Endodermal cell (in vitro differentiated cells): ENCODE measurements at regions not wholly inside any gene's neighbourhood (a gene's known extent, or its start where the extent isn't known, plus 50 kb on each side); places are given as distances from the start of the nearest gene placed in this dataset.

Experiments used
- DNase-seq: peaks from one replicate; pipeline ENCODE4 v3.0.0-alpha.2; 2017
- H3K27ac ChIP-seq: 2 replicates; pipeline ENCODE4 v1.5.1; 2013; ENCODE audit warnings: mild to moderate bottlenecking, low read depth, low read length, moderate library complexity
- H3K27me3 ChIP-seq: 2 replicates; pipeline ENCODE4 v1.6.1; 2013; ENCODE audit warnings: mild to moderate bottlenecking, low read length, moderate library complexity; ENCODE audit not compliant: insufficient read depth, control insufficient read depth, poor library complexity, severe bottlenecking
- H3K36me3 ChIP-seq: 2 replicates; pipeline ENCODE4 v1.7.0; 2013; ENCODE audit warnings: mild to moderate bottlenecking, low read length, moderate library complexity; ENCODE audit not compliant: control insufficient read depth, insufficient read depth
- H3K4me1 ChIP-seq: one replicate; pipeline ENCODE4 v1.7.0; 2013; ENCODE audit warnings: low read length; ENCODE audit not compliant: control insufficient read depth, insufficient read depth
- H3K4me3 ChIP-seq: 2 replicates; pipeline ENCODE4 v1.5.1; 2013; ENCODE audit warnings: mild to moderate bottlenecking, low read length, moderate library complexity
- H3K9ac ChIP-seq: 2 replicates; pipeline ENCODE4 v1.6.1; 2013; ENCODE audit warnings: mild to moderate bottlenecking, low read length, moderate library complexity; ENCODE audit not compliant: poor library complexity, severe bottlenecking; ENCODE audit errors: extremely low read depth
- H3K9me3 ChIP-seq: 2 replicates; pipeline ENCODE4 v1.6.1; 2013; ENCODE audit warnings: mild to moderate bottlenecking, low read length, moderate library complexity; ENCODE audit not compliant: control insufficient read depth
- H3K27ac Mint-ChIP-seq: 2 replicates; pipeline ENCODE4 v1.8.0; 2020; ENCODE audit warnings: mixed read lengths
- H3K27me3 Mint-ChIP-seq: 2 replicates; pipeline ENCODE4 v1.8.0; 2021; ENCODE audit warnings: mild to moderate bottlenecking, mixed read lengths; ENCODE audit not compliant: insufficient read depth
- H3K36me3 Mint-ChIP-seq: 2 replicates; pipeline ENCODE4 v1.8.0; 2020; ENCODE audit warnings: low read depth, mixed read lengths
- H3K4me1 Mint-ChIP-seq: 2 replicates; pipeline ENCODE4 v1.8.0; 2020; ENCODE audit warnings: mixed read lengths
- H3K4me3 Mint-ChIP-seq: 2 replicates; pipeline ENCODE4 v1.8.0; 2020; ENCODE audit warnings: mild to moderate bottlenecking, moderate library complexity, mixed read lengths
- H3K9me3 Mint-ChIP-seq: 2 replicates; pipeline ENCODE4 v1.8.0; 2020; ENCODE audit warnings: mild to moderate bottlenecking, mixed read lengths
- WGBS, 2 experiments: methylation state at CpG; one replicate each; pipeline versions ENCODE4 v1.1.5 to v1.1.7; 2013; ENCODE audit warnings: missing lambda C conversion rate in 2 of 2, mixed read lengths in 1 of 2; ENCODE audit not compliant: insufficient coverage in 1 of 2, insufficient read length in 1 of 2; 5-methylcytosine and 5-hydroxymethylcytosine counted together
- TF ChIP-seq, protein P1 (sequence below): fragments of 200-600 bp; sonication (generic); conservative IDR thresholded peaks from 2 replicates; pipeline ENCODE4 v1.5.0; 2021; ENCODE audit warnings: antibody characterized with exemption, mild to moderate bottlenecking

DNA sequence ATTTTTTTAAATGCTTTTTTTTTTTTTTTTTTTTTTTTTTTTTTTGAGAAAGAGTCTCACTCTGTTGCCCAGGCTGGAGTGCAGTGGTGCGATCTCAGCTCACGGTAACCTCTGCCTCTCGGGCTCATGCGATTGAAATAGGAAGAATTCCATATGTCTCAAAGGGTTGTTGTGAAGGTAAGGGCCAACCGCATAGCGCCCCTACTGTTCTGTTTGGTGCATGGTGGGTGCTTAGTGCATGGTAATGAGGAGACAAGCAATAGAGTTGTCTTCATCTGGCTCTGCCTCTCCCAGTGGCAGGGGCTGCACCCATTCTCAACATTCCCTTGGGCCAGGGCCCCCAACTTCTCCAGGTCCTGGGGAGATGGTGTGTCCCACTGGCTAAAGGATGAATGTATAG, 68.7 kb downstream of the RASL11A start:
- Mint-ChIP-seq H3K4me3 (no peak overlapping the region), H3K9me3 (no peaks in the 10 kb centered on the region), H3K27ac (no peak overlapping the region), H3K36me3 (no peaks in the 10 kb centered on the region), H3K27me3 (no peaks in the 10 kb centered on the region), H3K4me1 (peaks cover 4% of the 10 kb centered on the region)
- WGBS, 2 experiments: 25 to 37% methylated on average over 3 to 6 of the region's 6 CpGs
- no peak overlapping the region for H3K27ac ChIP-seq
- H3K9ac ChIP-seq: no peak overlapping the region
- H3K4me3 ChIP-seq: no peak overlapping the region
- H3K36me3 ChIP-seq: no peaks in the 10 kb centered on the region
- no peaks in the 10 kb centered on the region for H3K4me1 ChIP-seq
- H3K27me3 ChIP-seq: no peaks in the 10 kb centered on the region
- TF ChIP-seq, protein P1, sequence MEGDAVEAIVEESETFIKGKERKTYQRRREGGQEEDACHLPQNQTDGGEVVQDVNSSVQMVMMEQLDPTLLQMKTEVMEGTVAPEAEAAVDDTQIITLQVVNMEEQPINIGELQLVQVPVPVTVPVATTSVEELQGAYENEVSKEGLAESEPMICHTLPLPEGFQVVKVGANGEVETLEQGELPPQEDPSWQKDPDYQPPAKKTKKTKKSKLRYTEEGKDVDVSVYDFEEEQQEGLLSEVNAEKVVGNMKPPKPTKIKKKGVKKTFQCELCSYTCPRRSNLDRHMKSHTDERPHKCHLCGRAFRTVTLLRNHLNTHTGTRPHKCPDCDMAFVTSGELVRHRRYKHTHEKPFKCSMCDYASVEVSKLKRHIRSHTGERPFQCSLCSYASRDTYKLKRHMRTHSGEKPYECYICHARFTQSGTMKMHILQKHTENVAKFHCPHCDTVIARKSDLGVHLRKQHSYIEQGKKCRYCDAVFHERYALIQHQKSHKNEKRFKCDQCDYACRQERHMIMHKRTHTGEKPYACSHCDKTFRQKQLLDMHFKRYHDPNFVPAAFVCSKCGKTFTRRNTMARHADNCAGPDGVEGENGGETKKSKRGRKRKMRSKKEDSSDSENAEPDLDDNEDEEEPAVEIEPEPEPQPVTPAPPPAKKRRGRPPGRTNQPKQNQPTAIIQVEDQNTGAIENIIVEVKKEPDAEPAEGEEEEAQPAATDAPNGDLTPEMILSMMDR: peak; percentile 74
- peak; percentile 92 for DNase-seq
- no peaks in the 10 kb centered on the region for H3K9me3 ChIP-seq

DNA sequence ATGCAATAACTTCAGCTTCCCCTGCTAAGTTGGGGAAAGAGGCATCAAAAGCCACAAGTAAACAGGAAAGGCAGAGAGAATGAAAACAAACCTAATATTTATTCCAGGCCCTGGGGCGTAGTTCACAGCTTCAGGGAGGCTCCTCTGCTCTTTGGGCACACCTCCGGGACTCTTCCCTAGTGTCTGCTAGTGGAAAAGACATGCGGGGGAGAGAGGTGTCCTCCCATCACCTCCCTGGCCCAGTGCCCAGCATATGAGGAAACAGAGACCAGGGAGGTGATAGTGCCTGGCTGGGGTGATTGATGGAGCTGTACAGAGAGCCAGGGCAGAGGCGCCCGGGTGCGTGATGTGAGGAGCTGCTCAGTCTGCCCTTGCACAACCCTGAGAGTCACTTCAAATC, 71.0 kb downstream of the RASL11A start:
- WGBS, 2 experiments: 88 to 100% methylated on average over 3 to 6 of the region's 6 CpGs
- TF ChIP-seq, protein P1: no peak
- H3K9me3 ChIP-seq: no peaks in the 10 kb centered on the region
- DNase-seq: no peak
- Mint-ChIP-seq H3K27me3 (no peaks in the 10 kb centered on the region), H3K27ac (no peak overlapping the region), H3K4me3 (no peak overlapping the region), H3K36me3 (no peaks in the 10 kb centered on the region), H3K4me1 (no peaks in the 10 kb centered on the region), H3K9me3 (no peaks in the 10 kb centered on the region)
- H3K27ac ChIP-seq: no peak overlapping the region
- H3K27me3 ChIP-seq: no peaks in the 10 kb centered on the region
- no peaks in the 10 kb centered on the region for H3K36me3 ChIP-seq
- H3K4me1 ChIP-seq: no peaks in the 10 kb centered on the region
- H3K4me3 ChIP-seq: no peak overlapping the region
- no peak overlapping the region for H3K9ac ChIP-seq

DNA sequence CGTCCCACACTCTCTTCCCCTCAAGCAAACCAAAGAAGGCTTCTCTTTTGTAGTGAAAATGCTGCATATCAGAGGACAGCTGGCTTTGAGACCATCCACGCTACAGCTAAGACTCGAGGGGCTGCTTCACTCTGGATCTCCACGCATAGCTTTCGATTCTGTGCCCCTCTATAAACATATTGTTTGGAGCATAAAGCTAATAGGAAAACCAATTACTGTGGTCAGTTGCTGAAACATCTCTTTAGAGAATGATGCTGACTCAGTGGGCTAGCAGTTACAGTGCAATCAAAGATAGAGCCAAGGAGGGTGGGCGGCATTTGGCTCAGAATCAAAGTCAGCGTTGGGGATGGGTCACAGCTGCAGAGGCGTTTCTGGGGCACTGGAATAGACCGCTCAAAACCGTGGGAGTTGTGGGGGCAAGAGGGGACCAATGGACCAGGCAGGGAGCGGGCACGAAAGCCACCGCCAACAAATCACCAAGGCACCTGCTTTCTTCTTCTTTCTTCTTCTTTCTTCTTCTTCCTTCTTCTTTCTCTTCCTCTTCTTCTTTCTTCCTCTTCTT, 76.7 kb downstream of the RASL11A start:
- Histone ChIP-seq H3K9me3 (no peaks in the 10 kb centered on the region), H3K27me3 (no peaks in the 10 kb centered on the region), H3K9ac (no peak overlapping the region), H3K36me3 (no peaks in the 10 kb centered on the region), H3K4me1 (no peaks in the 10 kb centered on the region), H3K4me3 (no peak overlapping the region), H3K27ac (no peak overlapping the region)
- no peak overlapping the region for H3K4me3 Mint-ChIP-seq
- no peaks in the 10 kb centered on the region for H3K36me3 Mint-ChIP-seq
- DNase-seq: no peak
- no peak overlapping the region for H3K27ac Mint-ChIP-seq
- H3K9me3 Mint-ChIP-seq: peaks cover 6% of the 10 kb centered on the region
- peaks cover 2% of the 10 kb centered on the region for H3K27me3 Mint-ChIP-seq
- TF ChIP-seq, protein P1: no peak
- 56 to 72% methylated on average over 3 to 13 of the region's 13 CpGs for WGBS, 2 experiments
- H3K4me1 Mint-ChIP-seq: no peaks in the 10 kb centered on the region
